Left renal cortex interstitium (tissue), 4 donors: ENCODE measurements at regions not wholly inside any gene's neighbourhood (a gene's known extent, or its start where the extent isn't known, plus 50 kb on each side); places are given as distances from the start of the nearest gene placed in this dataset.

Source experiments
- DNase-seq, 4 donors: peaks; one replicate each; pipeline ENCODE4 v3.0.0-alpha.2; 2013; ENCODE audit warnings: low read depth in 4 of 4, low spot score in 2 of 4, missing footprints in 1 of 4

- no peak for DNase-seq
Measured at GRCh38 chr1:10896673-10897072, 100.2 kb upstream of the CASZ1 start.

GRCh38 chr1:10897321-10897980 is 101.0 kb upstream of the CASZ1 start:
- DNase-seq: no peak

- no peak for DNase-seq
Measured at GRCh38 chr1:10897981-10898728, 101.7 kb upstream of the CASZ1 start.

GRCh38 chr1:10898921-10899320 is 102.5 kb upstream of the CASZ1 start:
- no peak for DNase-seq

- DNase-seq: no peak
Measured at GRCh38 chr1:10899490-10900250, 103.2 kb upstream of the CASZ1 start.

- DNase-seq: no peak
Measured at GRCh38 chr1:10900251-10900651, 103.8 kb upstream of the CASZ1 start.

GRCh38 chr1:10900691-10901090 is 104.2 kb upstream of the CASZ1 start:
- DNase-seq: no peak

GRCh38 chr1:10901091-10901890 is 104.8 kb upstream of the CASZ1 start:
- no peak for DNase-seq

GRCh38 chr1:10901891-10902805 is 105.7 kb upstream of the CASZ1 start:
- no peak for DNase-seq

- DNase-seq: no peak
Measured at GRCh38 chr1:10903421-10903820, 107.0 kb upstream of the CASZ1 start.

GRCh38 chr1:10903821-10904220 is 107.4 kb upstream of the CASZ1 start:
- no peak for DNase-seq

- DNase-seq: no peak
Measured at GRCh38 chr1:10904396-10905358, 107.8 kb upstream of the TARDBP start.

- no peak for DNase-seq
Measured at GRCh38 chr1:10905841-10906655, 106.4 kb upstream of the TARDBP start.

- DNase-seq: no peak
Measured at GRCh38 chr1:10906866-10907519, 105.5 kb upstream of the TARDBP start.

- no peak for DNase-seq
Measured at GRCh38 chr1:10908266-10908665, 104.2 kb upstream of the TARDBP start.

- no peak for DNase-seq
Measured at GRCh38 chr1:10909697-10910680, 102.5 kb upstream of the TARDBP start.
